Esophagus (tissue), 2 donors: ENCODE measurements at regions not wholly inside any gene's neighbourhood (a gene's known extent, or its start where the extent isn't known, plus 50 kb on each side); places are given as distances from the start of the nearest gene placed in this dataset.

Source experiments
- H3K27ac ChIP-seq, 2 donors: one replicate each; pipeline ENCODE4 v1.5.1; 2013; ENCODE audit warnings: low read depth in 2 of 2, mild to moderate bottlenecking in 2 of 2, inconsistent platforms in 1 of 2, low read length in 1 of 2, moderate library complexity in 1 of 2
- H3K27me3 ChIP-seq, 2 donors: one replicate each; pipeline ENCODE4 v1.6.1; 2013; ENCODE audit warnings: low read length in 2 of 2, control low read depth in 1 of 2, mild to moderate bottlenecking in 1 of 2; ENCODE audit not compliant: insufficient read depth in 2 of 2, control insufficient read depth in 1 of 2
- H3K36me3 ChIP-seq, 2 donors: one replicate each; pipeline ENCODE4 v1.6.1; 2013; ENCODE audit warnings: low read length in 1 of 2; ENCODE audit not compliant: control insufficient read depth in 2 of 2, insufficient read depth in 2 of 2
- H3K4me1 ChIP-seq, 2 donors: one replicate each; pipeline ENCODE4 v1.6.1; 2013; ENCODE audit warnings: low read length in 1 of 2; ENCODE audit not compliant: control insufficient read depth in 2 of 2, insufficient read depth in 2 of 2
- H3K4me3 ChIP-seq, 2 donors: one replicate each; pipeline ENCODE4 v1.5.1; 2013; ENCODE audit warnings: low read length in 2 of 2, mild to moderate bottlenecking in 2 of 2, low read depth in 1 of 2, moderate library complexity in 1 of 2
- H3K9me3 ChIP-seq, 2 donors: one replicate each; pipeline ENCODE4 v1.6.1; 2013; ENCODE audit warnings: mild to moderate bottlenecking in 2 of 2, low read depth in 1 of 2, low read length in 1 of 2, moderate library complexity in 1 of 2; ENCODE audit not compliant: control insufficient read depth in 2 of 2, insufficient read depth in 1 of 2
- WGBS, 2 donors: extraction: QIAGEN DNeasy Blood & Tissue Kit; methylation state at CpG; one replicate each; pipeline ENCODE4 v1.1.7; 2013; 5-methylcytosine and 5-hydroxymethylcytosine counted together
- donor health status: healthy with polysubstance abuse.
- donor health status: Bipolar disorder and iron deficiency.

GRCh38 chr5:4215143-4215542, 619.5 kb downstream of the IRX1 start:
- Histone ChIP-seq H3K36me3 (no peaks in the 10 kb centered on the region), H3K4me1 (no peaks in the 10 kb centered on the region), H3K27ac (no peak overlapping the region), H3K4me3 (no peak overlapping the region), H3K9me3 (no peaks in the 10 kb centered on the region), H3K27me3 (no peaks in the 10 kb centered on the region)

DNA sequence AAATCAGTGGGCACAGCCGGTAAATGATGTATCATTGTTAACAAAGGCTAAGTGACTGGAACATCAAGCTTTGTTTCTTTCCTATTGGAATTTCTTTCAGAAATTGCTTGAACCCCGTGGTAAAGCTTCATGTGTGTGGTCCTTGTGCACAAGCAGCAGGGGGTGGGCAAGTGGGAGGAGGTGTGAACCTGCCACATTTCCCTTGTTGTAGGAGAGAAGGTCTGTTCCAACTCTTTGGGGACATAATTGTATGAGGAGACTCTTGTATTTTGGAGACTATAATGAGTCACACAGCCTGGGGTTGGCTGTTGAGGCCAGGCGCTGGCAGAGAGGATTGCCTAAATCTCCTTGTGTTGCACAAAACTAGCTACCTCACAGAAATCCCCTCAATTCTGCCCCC, 620.5 kb downstream of the IRX1 start:
- H3K36me3 ChIP-seq = no peaks in the 10 kb centered on the region
- H3K4me1 ChIP-seq = no peaks in the 10 kb centered on the region
- H3K4me3 ChIP-seq = no peak overlapping the region
- H3K9me3 ChIP-seq = no peaks in the 10 kb centered on the region
- WGBS, 2 donors = 76% methylated on average over 3 of the region's 3 CpGs
- no peak overlapping the region for H3K27ac ChIP-seq
- H3K27me3 ChIP-seq = no peaks in the 10 kb centered on the region

DNA sequence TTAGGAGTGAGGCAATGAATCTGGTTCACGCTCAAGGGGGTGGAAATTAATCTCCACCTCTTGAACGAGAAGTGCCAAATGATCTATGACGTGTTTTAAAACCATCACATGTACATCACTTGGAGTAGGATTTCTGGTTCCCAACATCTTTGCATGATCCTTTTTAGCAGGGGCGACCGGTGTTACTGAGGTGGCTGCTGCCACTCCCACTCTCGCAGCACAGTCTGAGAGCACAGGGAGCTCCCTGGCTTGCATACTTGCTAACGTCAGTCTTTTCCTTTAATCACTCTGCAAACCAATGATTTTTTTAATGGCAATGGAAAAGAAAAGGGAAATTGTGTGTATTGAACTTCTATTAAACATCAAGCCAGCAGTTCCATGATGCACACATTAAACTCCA, 624.4 kb downstream of the IRX1 start:
- Histone ChIP-seq H3K4me3 (no peak overlapping the region), H3K9me3 (no peaks in the 10 kb centered on the region), H3K27ac (no peak overlapping the region), H3K4me1 (no peaks in the 10 kb centered on the region), H3K27me3 (no peaks in the 10 kb centered on the region), H3K36me3 (no peaks in the 10 kb centered on the region)
- WGBS, 2 donors = 87 to 92% methylated on average over 7 of the region's 7 CpGs

DNA sequence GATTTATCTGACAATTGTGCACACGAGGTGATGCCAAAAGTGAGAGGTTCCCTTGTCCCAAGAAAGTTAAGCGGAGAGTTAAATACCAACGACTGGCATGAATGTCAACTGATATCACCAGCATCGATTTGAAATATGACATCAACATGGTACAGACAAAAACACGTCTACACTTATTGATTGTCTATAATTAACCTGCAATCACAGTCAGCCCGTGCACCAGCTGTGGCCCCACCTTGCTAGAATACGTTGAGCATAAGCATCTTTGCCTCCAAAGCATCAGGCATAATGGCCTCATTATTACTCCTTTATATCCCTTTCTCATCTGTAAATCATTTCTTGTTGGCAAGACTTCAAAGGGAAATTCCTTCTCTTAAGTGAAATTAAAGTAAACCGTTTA, 625.4 kb downstream of the IRX1 start:
- Histone ChIP-seq H3K4me1 (no peaks in the 10 kb centered on the region), H3K4me3 (no peak overlapping the region), H3K36me3 (no peaks in the 10 kb centered on the region), H3K9me3 (no peaks in the 10 kb centered on the region), H3K27me3 (no peaks in the 10 kb centered on the region), H3K27ac (no peak overlapping the region)
- 54 to 56% methylated on average over 8 of the region's 8 CpGs for WGBS, 2 donors

GRCh38 chr5:4222147-4222546, 626.5 kb downstream of the IRX1 start:
- WGBS, 2 donors = 84 to 90% methylated on average over 6 of the region's 6 CpGs
- no peaks in the 10 kb centered on the region for H3K9me3 ChIP-seq
- no peak overlapping the region for H3K27ac ChIP-seq
- no peaks in the 10 kb centered on the region for H3K27me3 ChIP-seq
- no peak overlapping the region for H3K4me3 ChIP-seq
- H3K36me3 ChIP-seq = no peaks in the 10 kb centered on the region
- H3K4me1 ChIP-seq = no peaks in the 10 kb centered on the region

- H3K4me1 ChIP-seq = no peaks in the 10 kb centered on the region
- H3K36me3 ChIP-seq = no peaks in the 10 kb centered on the region
- no peak overlapping the region for H3K4me3 ChIP-seq
- no peaks in the 10 kb centered on the region for H3K9me3 ChIP-seq
- no peaks in the 10 kb centered on the region for H3K27me3 ChIP-seq
- no peak overlapping the region for H3K27ac ChIP-seq
- 77 to 79% methylated on average over 15 of the region's 15 CpGs for WGBS, 2 donors
Observed at GRCh38 chr5:4222821-4223220, 627.2 kb downstream of the IRX1 start.

DNA sequence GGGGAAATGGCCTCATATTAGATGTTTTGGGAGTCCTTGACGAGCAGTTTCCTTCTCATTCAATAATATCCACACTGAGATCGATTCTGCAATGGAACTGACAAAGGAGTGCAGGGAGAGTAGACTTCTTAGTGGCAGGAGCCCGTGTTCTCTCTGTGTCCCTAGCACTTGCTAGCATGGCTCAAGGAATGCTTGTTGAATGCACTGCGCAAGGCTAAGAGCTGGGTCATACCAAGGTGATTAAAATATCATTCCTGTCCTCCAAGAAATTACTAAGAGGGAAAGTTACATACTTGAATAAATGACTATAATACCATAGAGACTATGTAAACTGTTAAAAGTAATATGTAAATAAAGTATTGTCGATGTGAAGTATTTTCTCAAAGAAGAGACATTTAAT, 630.1 kb downstream of the IRX1 start:
- no peak overlapping the region for H3K27ac ChIP-seq
- H3K4me1 ChIP-seq = no peaks in the 10 kb centered on the region
- 71 to 73% methylated on average over 5 of the region's 5 CpGs for WGBS, 2 donors
- no peaks in the 10 kb centered on the region for H3K36me3 ChIP-seq
- H3K9me3 ChIP-seq = no peaks in the 10 kb centered on the region
- H3K27me3 ChIP-seq = no peaks in the 10 kb centered on the region
- no peak overlapping the region for H3K4me3 ChIP-seq

- no peaks in the 10 kb centered on the region for H3K4me1 ChIP-seq
- H3K36me3 ChIP-seq = no peaks in the 10 kb centered on the region
- 72 to 73% methylated on average over 5 of the region's 5 CpGs for WGBS, 2 donors
- H3K27me3 ChIP-seq = no peaks in the 10 kb centered on the region
- no peak overlapping the region for H3K27ac ChIP-seq
- no peak overlapping the region for H3K4me3 ChIP-seq
- H3K9me3 ChIP-seq = no peaks in the 10 kb centered on the region
Observed at GRCh38 chr5:4226565-4226964, 630.9 kb downstream of the IRX1 start.

DNA sequence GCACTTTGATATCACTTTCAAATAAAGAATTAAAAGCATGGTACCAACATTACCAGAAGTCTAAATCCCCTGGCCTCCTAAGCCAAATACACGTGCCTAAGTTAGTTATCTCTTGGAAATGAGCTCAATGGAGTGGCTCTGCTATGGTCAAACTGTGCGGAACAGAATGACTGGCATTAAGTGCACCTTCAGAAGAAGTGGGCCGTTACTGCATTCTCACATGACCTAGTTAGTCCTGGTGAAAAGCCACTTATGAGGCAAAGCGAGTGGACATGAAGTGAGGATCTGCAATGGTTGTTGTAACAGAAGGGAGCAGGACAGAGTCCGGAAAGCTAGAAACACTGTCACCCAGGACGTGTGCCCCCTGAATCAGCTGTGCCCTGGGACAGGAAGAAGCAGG, 633.1 kb downstream of the IRX1 start:
- no peaks in the 10 kb centered on the region for H3K4me1 ChIP-seq
- H3K9me3 ChIP-seq = no peaks in the 10 kb centered on the region
- H3K36me3 ChIP-seq = no peaks in the 10 kb centered on the region
- no peak overlapping the region for H3K27ac ChIP-seq
- H3K4me3 ChIP-seq = no peak overlapping the region
- H3K27me3 ChIP-seq = no peaks in the 10 kb centered on the region
- WGBS, 2 donors = 85 to 90% methylated on average over 6 of the region's 6 CpGs

- H3K4me3 ChIP-seq = no peak overlapping the region
- H3K36me3 ChIP-seq = no peaks in the 10 kb centered on the region
- whole genome bisulfite sequencing, 2 donors = 80% methylated on average over 17 of the region's 17 CpGs
Observed at GRCh38 chr5:4229414-4230292, 634.0 kb downstream of the IRX1 start.

More at GRCh38 chr5:4229414-4230292, 634.0 kb downstream of the IRX1 start:
- no peaks in the 10 kb centered on the region for H3K4me1 ChIP-seq
- H3K27me3 ChIP-seq = no peaks in the 10 kb centered on the region
- H3K9me3 ChIP-seq = no peaks in the 10 kb centered on the region
- H3K27ac ChIP-seq = no peak overlapping the region
